ENCODE measurements at regions not wholly inside any gene's neighbourhood (a gene's known extent, or its start where the extent isn't known, plus 50 kb on each side); places are given as distances from the start of the nearest gene placed in this dataset.
A peak's percentile ranks its signal among the peaks of the same experiment; 100 is the strongest.

DNA sequence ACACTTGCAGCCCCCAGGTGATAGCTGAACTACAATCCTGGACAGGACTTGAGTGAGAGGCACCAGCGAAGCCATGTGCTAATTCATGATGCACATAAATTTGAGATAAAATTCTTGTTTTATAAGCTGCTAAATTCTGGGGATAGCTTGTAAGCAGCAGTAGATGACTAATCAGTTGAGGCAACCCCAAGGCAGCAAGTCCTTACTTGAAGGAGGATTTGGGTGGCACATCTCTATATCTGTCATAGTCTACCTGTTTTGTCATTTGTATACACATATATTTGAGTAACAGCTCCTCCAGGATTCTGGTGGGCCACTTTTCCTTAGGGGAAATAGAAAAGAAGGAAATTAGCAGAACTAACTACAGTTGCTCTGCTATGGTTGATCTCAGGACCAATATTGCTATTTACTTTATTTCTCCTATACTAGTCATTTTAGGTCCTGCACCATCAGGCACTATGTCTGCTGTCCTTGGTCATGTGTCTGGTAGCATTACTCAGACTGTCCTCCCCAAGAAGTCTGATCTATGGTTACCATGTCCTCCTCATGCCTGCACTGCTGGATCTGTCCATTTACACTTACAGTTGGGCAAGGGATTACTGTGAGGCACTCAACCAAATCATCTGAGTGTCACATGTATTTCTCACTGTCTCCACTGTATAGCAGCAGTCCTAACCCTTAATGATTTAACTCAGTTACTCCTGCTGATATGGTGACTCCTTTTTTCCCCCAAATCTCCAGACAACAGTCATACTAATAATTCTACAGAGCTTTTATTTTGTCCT lies 436.0 kb upstream of the CWC22 start:
- DNase-seq: no peak

DNA sequence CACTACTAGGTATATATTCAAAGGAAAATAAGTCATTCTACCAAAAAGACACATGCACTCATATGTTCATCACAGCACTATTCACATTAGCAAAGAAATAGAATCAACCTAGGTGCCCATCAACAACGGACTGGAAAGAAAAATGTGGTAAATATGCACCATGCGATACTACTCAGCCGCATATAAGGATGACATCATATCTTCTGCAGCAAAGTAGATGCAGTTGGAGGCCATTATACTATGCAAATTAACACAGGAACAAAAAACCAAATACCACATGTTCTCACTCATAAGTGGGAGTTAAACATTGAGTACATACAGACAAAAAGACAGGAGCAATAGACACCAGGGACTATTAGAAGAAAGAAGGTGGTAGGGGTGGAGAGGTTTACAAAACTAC lies 412.1 kb upstream of the CWC22 start:
- no peak for DNase-seq

DNA sequence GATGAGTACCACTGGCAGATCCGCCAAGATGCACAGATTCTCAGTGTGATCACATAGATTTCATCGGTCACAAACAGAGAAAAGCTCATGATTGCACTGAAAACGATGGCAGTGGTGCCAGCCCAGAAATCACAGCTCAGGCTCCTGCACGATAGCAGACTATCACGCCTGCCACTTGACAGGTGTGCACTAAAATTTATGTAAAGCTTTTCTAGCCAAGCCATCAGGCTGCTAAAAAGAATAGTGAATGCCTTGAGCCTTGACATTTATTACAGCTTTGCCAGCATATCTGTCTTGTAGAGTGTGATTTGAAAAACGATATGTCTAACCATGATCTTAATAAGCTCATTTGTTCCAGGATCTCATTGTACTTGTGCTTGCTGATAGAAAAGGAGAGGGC lies 409.5 kb upstream of the CWC22 start:
- no peak for DNase-seq

DNA sequence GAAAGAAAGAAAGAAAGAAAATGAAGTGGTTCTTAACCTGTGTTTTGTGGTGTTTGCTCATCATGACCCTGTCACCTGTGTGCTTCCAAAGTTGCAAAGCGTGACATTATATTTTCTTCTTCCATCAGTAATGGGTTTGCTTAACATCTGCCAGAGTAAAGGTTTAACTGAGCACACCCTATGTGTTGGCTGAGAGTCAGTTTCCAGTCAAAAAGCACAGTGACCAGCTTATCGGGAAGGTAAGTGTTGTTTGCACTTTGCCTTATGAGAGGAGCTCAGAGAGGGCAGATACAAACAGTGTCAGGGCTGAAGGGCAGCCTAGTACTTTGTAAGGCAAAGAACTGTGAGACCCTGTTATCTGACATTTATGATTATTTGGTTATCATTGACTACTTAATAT lies 406.2 kb upstream of the CWC22 start:
- DNase-seq: no peak

DNA sequence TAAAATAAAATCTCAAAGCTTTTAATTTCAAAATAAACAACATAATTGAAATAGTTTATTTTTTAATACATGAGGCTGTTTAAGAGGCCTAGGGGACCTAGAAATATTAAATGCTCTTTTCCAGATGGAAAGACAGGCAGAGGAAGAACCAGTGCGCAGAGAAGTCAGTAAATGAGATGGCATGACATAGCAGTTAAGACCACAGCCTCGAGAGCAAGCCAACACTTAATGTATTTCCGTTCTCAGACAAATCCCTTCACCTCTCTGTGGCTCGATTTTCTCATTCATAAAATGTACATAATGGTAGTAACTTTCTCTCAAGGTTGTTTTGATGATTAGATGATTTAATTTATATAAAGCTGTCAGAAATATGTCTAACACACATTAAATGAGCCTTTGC lies 405.1 kb upstream of the CWC22 start:
- DNase-seq: peak; percentile 26

DNA sequence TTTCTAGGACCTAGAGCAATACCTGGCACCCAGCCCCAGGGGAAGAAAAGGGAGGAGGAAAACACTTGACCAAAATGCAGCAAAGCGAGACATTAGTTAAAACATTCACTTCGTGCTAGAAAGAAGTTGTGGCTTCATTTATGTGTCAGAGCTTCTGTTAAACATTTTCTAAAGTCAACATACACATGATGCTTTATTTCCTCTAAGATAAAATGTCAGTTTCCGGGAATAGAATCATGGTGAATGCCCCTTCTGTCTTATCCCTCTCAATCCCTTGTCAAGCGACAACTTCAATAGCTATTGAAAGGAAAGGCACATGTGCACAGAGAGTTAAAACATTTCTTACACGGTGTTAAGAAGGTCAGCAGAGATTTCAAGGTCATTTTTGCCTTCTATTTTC lies 404.6 kb upstream of the CWC22 start:
- DNase-seq: no peak

DNA sequence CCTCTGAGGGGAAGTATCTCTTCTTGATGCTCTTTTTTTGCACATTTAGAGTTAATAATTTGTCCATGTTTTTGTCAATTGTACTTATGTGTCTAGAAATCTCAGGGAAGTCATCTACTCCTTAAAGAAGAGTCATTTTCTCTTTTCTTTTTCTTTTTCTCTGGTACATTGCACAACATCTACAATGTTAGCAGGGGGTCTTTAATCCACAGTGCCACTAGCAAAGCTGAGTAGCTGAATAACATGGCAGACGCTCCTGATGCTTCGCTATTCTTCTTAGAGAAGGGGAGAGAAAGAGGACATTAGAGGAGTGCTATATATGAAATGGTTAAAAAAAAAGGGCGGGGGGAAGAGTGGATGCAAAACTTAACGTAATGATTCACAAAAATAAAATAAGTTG lies 399.6 kb upstream of the CWC22 start:
- DNase-seq: no peak

DNA sequence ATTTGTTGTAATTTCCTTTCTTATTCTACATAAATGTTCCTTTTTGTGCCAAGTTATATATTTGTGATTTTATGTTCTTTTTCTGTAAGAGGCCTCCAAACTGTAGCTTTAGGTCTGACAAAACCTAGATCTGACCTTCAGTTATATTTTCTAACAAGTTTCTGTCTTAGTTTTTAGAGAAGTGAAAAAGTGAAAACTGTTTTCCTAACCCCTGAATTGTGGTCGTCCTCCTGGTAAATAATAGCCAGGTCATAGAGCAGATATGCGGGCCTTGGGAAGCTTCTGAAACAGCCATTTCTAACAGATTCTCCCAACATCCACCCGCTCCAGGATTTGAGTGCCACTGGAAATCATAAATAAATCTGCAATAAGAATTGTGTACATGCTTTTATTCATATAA lies 398.4 kb upstream of the CWC22 start:
- no peak for DNase-seq

DNA sequence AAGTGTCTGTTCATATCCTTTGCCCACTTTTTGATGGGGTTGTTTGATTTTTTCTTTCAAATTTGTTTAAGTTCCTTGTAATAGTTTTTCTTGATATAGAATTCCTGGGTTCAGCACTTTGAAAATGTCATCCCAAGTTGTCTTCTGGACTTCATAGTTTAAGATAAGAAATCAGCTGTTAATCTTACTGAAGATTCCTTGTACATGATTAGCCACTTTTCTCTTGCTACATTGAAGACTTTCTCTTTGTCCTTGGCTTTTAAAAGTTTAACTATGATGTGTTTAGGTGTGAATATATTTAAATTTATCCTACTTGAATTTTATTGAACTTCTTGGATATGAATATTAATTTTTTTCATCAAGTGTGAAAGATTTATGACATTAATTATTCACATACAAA lies 387.2 kb upstream of the CWC22 start:
- no peak for DNase-seq

DNA sequence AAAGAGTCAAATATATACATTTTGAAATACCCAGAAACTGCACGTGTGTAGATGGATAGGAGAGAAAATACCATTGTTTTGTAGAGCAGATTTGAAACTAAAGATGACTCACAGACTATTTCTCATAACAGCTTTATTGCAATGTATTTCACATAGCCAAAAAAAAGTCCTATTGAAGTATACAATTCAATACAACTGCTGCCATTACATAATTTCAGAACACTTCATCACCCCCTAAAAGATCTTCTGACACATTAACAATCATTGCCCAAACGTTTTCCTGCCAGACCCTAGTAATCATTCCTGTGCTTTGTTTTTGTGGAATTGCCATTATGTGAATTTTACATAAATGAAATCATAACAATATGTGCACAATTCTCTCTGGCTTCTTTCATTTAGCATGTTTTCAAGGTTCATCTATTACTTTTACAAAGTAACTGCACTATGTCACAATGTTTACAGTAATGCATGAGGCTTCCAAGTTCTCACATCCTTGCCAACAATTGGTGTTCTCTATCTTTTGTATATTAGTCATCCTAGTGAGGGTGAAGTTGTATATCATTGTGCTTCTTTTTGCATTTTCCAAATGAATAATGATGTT lies 378.6 kb upstream of the CWC22 start:
- DNase-seq: no peak

DNA sequence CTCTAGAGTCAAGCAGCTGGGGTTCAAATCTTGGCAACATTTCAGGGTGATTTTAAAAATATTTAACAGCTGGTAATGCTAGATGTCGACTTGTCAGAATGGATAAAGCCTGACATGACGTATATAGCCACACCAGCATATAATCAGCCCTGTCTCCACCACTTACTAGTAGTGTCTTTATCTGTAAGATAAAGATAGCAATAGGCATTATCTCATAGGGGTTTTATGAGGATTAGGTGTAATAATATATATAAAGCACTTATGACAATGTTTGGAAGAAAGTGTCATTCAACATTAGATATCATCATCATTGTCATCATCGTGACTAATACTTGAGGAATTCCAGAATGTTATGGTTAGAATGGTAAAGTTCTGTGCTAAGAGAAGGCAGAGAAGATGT lies 369.0 kb upstream of the CWC22 start:
- DNase-seq: no peak

DNA sequence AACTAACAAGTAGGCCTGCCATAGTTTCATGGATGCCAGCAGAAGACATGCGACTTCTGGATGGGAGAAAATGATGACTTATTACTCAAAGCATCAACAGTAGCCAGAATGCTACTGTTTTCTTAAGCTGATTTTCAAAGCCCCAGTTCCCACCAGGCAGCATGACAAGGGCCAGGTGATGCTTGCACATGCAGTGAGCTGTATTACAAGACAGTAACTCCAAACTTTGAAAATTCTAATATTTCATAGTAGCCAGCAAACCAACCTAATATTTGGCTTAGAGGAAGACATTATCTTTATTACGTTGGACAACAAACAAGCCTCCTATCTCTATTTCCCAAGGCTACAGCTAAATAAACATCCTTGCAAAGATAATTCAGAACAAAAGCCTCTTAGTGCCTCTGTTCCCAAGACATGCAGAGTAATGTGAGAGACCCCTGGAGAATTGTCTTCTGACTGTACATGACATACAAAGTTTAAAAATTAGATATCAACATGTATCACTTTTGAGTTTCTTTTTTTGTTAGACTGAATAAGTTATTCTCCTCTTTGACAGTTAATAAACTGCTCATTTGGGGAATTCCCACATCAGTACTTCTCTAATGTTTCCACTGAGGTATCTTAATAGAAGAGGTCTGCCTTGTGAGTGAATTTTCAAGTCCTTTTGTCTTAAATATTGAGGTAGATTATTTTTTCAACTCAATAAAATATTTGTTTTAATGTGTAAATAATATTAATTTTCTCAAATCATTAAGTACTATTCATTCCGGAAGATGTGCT lies 367.6 kb upstream of the CWC22 start:
- no peak for DNase-seq

DNA sequence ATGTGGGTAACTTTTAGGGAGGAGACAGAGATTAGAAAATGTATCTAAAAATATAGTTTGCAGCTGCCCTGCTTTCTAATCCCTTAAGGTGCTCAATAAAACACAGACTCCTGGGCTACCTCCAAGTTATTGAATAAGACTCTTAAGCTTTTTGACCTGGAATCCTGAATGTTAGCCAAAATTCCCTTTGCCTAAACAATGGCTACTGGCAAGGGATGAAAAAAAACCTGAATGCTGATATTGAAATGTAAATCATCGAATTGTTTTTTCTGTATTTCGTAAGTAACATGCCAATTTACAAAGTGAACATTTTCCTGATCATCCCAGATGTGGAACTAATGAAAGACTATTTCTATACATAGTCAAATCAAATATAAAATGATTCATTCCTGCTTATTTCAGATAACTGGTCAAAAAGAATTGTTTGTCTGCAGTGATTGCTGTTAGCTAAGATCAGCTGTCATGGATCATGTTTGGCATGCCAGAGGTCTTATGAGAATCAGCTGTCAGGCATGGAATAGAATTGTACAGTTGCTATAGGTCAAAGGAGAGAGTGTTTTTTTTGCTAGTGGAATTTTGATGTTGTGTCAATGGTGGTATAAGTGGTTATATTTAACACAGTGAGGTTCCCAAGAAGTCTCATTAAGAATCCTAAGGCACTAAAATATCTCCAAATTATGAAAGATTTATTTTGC lies 363.6 kb upstream of the CWC22 start:
- no peak for DNase-seq

DNA sequence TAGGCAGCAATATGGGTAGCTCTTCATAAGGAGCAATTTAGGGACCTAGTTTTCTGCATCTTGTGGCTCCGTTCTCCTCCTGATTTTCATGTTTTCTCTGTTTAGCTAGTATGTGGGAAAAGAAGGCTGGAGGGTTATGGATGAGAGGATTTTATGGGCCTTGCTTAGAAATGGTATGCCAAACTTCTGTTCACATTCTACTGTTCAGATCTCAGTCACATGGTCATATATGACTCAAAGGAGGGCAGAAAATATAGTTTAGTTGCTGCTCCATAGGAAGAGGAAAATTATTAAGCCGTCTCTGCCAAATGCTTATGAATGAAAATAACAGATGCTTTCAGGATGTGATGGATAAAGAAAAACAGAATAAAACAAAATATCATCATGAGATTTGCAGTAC lies 361.8 kb upstream of the CWC22 start:
- DNase-seq: no peak

DNA sequence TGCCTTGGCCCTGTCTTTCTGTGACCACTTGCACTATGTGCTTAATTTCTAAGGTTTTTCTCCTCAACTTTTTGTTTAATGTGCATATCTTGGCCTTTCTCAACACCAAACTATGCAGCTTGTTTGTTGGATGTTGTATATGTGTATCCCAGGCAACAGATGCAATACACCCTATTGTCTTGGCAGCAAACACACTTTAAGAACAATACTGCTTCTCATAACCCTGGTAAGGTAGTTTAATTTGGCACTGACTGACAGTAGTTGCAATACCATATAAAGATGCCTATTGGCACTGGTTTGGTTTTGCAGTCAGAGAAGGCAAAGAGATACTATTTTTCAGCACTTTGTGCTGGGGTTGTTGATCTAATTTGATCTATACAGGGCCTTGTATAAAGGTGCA lies 360.7 kb upstream of the CWC22 start:
- DNase-seq: no peak

DNA sequence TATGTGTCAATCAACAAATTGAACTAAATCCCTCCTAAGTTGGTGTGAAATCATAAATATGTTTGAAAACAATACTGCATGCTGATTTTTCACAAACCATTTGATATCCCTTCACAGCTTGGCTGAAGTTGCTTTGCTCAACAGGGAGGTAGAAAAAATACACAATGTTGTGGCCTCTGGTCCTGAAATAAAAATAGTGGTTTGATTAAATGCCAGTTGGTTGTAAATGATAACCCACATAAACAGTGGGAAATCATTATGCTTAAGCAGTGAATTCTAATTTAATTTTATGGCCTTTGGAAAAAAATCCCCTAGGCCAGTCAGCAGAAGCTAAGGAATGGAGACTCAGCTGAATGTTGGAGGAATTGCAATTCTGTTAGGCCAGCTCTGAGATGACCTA lies 359.4 kb upstream of the CWC22 start:
- DNase-seq: no peak

DNA sequence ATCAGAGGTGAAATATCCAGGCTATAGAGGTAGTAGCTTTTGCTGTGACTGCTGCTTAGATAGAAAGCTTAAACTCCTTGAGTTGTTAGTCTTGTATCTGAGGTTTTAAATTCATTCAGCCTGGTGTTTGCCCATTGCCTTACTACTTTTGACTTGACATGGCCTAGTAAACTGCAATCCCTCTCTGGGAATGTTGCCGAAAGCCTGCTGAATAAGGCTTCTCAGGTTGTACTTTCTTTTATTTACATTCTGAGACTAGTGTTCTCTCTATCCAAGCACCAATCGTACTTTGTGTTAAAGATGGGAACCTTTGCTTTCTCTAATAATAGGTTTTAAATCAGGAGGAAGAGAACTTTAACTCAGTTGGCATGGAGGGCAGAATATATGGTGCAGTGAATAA lies 357.6 kb upstream of the CWC22 start:
- DNase-seq: no peak

DNA sequence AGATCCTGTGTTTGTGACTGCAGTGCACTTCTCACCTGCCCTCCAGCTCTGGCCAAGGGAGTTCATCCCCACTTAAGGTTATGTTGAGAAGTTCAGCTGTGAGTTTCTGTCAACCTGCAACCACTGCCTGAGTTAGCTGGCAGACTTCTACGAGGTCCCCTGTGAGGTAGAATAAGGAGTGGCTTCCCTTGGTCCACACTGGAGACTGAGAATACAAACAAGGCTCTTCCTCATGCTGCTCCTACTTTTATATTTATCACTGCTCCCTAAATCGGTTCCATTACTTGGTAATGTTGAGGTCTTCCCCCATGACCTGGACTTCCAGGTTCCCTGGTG lies 353.2 kb upstream of the CWC22 start:
- DNase-seq: no peak

DNA sequence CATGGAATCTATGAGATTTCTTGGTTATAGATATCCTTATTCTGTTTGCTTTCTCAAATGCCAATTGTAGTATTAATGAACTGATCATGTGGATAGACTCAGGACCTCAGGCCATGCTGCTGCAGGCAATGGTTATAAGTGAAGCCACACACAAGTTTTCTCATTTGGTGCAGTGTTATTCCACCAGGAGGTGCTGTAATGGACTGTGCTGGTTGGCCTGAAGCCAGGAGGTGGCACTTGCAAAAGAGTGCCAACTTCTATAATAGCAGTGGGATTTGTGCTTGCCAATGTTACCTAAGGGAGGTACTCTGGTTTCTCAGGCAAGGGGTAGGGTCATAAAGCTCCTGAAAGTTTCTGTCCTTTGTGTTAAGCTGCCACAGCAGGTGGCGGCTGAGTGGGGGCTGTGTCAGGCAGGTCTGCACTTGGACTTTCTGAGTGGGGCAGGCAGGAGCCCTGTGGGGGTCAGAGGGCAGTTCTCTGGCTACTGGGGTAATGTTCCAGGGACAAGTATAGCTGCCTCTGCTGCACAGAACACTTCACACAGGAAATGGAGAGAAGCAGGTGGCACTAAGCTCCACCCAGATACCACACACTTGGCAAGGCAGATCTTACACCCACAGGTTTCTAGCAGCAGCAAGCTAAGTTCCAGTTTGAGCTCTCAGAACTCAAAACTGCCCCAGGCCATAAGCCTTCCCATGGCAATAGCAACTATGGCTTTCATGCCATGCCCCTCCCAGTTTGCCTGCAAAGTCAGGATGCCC lies 352.6 kb upstream of the CWC22 start:
- no peak for DNase-seq

DNA sequence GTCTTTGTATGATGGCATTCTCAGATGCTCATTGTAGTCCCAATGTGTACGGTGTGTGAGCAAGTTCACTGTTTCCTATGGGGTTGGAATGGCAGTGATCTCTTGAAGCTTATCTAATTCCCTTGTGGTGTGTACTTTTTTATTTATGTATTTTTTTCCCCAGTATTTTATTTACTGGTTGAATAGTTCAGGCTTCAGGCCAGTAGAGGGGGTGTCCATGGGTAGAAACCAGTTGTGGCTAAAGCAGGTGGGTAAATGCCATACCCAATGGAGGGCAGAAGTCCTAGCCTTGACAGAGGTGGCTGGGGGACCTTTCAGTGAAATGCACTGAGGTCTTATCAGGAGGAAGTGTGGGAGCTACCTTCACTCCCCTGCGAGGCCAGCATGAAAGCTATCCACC lies 351.4 kb upstream of the CWC22 start:
- no peak for DNase-seq

DNA sequence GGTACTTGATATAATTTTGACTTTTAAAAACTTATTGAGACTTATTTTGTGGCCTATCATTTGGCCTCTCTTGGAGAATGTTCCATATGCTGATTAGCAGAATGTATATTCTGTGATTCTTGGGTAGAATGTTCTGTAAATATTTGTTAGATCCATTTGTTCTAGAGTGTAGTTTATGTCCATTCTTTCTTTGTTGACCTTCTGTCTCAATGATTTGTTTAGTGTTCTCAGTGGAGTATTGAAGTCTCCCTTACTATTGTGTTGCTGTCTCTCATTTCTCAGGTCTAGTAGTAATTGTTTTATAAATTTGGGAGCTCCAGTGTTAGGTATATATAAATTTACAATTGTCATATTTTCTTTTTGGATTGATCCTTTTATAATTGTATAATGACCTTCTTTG lies 349.6 kb upstream of the CWC22 start:
- no peak for DNase-seq

DNA sequence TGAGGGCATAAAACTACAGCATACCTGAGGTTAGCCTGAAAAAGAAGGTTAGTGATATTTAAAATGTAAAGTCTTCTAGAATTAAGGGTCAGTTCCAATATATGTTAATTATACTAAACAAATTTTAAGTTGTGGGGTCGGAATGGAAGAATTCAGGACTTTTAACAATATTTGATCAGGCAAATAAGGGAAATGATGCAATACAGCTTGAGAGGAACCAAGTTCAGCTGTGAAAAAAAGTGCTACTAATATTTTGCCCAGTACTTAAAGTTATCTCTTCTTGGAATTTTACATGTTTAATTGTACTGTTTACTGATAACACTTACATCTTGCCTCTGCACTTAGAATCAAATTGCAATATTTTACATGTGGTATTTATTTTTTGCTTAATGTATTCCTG lies 345.5 kb upstream of the CWC22 start:
- no peak for DNase-seq

DNA sequence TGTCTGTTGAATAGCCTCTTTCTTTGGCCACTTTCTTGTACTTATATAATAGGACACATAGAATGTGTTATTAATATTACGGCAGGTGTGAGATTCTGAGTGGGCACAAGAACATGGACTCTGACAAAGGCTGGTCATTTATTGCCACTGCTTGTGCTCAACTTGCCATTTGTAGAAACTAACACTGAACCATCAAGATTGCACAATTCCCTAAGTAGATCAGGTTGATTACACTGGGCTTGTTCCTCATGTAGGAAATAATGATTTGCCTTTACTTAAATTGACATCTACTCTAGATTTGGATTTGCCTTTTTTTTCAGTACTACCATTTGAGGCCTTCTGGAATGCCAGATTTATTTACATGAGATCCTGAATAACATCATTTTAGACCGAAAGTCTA lies 342.7 kb upstream of the CWC22 start:
- DNase-seq: no peak
